ENCODE measurements at regions not wholly inside any gene's neighbourhood (a gene's known extent, or its start where the extent isn't known, plus 50 kb on each side); places are given as distances from the start of the nearest gene placed in this dataset.
"Not testable (repeated sequence)": the region's sequence is repeated elsewhere in the genome, so short reads cannot be mapped to it uniquely, and the experiment has no call there.

DNA sequence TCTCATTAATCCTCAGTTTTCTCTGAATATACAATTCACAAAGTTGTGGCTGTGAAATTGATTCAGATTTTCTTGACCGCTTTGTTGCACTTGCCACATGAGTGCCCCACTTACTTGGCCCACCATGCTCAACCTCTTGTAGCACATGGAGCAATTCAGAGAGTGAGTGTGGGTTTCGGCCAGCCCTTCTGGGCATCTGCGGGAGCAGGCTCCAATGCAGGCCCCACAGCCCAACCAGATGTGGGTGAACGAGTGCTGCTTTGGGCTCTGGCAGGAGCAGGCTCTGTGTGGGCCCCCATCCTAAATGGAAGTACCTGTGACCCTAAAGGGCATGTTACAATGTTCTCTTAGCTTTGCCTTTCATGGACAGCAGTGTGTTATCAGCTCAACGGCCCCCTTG lies 2338.6 kb downstream of the LRRC4C start:
- ATAC-seq, result no peak

DNA sequence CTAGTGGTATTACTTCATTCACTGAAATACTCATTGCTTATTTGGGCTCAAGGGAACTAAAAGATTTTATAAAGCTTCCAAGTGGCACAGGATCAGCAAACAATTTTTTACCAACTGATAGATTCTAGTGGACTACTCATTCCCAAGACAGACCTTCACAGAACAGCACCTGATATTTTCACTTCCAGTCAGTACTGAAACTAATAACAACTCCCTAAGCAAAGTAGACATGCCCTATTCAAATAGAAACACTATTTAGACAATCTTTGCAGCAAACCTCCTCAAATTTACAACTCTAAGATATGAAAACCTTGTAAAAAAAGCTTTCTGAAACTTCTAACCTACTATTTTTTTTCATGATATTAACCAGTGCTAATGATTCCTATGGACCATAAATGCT lies 2345.8 kb downstream of the LRRC4C start:
- no peak for ATAC-seq

DNA sequence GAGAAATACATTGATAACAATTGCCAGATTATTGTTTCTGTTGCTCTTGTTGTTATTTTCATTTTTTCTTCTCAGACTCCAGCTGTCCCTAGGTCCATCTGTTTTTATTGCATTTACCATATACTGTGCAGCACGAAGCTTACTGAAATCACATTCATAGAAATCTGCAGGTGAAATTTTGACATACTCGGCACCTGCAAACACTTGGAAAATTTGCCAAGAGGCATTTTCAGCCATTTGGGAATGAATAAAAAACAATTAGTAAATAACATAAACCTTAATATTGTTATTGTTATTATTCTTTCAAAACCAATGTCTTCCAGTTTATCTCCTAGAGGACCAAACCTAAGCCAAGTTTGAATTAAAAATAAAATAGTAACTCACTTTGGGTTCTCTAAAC lies 2357.2 kb downstream of the LRRC4C start:
- ATAC-seq, result no peak

DNA sequence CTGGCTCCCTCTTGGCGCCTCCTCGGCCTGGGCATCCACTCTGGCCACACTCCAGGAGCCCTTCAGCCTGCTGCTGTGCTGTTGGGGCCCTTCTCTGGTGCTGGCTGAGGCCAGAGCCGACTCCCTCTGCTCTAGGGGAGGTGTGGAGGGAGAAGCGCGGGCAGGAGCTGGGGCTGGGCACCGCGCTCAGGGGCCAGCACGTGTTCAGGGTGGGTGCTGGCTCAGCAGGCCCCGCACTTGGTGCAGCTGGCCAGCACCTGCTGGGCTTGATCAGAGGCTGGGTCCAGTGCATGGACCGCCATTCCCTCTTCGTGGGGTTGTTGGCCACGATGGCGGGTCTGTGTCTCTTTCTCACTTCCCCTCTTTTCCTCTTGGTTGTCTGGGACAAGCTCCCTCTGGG lies 2381.0 kb downstream of the LRRC4C start:
- ATAC-seq, result no peak

DNA sequence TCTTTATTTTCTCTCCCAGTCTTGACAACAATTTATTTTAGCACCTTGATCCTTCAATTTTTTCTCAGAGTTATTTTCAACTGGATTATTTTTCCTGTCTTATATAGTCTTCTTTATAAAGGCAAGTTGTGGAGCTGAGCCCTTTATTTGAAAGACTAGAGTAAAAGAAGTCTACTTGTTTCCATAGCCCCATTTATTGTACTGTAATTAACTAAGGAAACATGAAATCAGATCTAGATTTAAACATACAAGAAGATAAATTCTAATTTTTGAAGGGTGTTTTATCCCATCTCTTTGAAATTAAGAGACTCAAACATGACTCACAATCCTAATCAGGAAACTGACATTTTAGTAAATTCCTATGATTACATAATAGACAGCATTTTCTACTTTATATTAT lies 2421.8 kb downstream of the LRRC4C start:
- ATAC-seq, result no peak

DNA sequence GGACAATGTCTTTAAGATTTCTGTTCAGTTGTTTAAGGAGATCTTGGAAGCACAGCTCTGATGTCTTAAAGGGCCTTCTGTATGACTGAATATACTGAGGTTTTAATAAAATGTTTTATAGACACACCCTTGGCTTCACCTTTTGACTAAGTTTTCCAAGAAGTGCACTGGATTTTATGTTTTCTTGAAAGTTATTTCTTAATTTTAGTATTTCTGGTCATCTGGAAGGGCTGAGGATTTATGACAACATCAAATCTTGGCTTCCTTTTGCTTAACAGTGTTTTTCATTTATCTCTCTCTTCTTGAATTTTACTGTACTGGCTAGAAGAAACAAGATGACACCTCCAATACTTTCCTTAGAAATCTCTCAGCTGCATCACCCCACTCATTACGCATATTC lies 2423.4 kb downstream of the LRRC4C start:
- no peak for ATAC-seq

DNA sequence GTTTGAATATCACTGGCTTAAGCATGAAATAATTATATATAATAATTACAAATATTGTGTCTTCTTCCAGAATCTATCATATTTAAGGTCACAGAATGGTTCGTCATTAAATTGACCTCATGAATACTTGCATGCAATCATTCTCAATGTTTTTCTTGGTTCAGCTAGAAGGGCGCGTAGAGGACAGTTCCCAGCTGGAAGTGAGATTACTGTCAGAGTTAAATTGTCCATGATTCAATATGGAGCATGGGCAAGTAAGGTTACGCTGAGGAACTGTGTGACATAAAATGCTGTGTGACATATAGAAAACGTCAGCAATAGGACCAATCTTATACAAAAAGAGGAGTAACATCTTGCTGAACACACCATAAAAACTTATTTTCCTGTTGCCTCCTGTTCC lies 2423.5 kb upstream of the RAG2 start:
- no peak for ATAC-seq

DNA sequence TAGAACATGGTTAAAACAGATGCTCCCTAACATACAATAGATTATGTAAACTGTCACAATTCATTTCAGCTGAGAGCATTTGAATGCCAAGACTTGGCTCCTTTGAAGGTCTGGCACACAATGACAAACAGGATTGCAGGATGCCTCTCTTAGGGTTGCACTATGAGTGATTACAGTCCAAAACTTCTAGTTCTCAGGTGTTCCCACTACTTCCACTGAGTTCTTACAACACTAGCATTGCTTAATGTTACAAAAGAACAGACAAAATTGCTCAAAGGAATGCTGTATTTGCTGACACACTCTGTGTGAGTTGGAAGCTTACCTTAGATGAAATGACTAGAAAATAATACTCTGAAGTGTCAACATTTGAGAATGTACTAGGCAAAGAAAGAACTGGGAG lies 2413.8 kb upstream of the RAG2 start:
- ATAC-seq, result no peak

DNA sequence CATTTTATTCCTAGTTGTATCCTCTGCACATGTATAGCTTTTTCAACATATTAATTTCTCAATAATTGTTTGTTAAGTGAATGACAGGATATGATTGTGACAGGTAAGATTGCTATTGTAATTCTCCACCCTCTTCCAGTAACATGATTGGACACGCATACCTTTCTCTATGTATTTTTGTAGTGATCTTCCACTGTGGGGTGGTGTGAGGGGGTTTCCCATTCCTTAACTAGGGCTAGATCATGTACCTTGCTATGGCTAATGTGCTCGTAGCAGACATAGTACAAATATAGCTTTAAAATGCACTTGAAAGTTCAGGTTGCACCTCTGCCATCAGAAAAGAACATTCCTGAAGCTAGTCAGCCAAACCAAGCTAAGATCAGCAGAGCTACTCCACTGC lies 2392.8 kb upstream of the RAG2 start:
- no peak for ATAC-seq

DNA sequence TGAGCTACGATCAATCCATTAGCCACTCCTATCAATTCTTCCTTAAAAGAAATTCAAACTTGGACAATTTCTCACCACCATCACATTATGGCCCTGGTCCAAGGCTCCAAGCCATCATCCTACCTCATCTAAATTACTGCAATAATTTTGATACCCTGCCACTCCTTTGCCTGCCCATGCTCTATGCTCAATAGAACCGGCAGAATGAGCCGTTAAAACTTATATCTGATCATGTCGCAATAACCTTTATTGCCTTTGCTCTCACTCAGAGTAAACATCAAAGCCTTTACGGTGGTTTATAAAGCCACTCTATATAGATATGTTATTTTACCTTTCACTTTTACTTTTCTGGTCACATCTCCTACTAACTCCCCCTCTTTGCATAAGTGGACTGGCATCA lies 2392.1 kb upstream of the RAG2 start:
- no peak for ATAC-seq

DNA sequence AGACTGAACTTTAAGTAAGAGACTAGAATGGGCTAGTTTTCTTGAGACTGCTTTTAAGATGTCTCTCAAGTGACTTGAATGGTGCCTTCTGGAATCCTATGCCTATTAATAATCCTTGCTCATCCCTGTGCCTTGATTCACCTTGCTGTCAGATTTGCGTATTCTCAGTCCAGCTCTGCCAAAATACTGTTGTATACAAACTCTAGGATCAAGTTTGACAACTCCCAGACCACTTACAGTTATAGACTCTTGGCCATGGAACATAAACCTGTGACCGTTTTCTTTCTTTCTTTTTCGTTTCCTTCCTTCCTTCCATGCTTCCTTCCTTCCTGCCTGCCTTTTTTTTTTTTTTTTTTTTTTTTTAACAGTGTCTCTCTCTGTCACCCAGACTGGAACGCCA lies 2390.9 kb upstream of the RAG2 start:
- ATAC-seq, result no peak

DNA sequence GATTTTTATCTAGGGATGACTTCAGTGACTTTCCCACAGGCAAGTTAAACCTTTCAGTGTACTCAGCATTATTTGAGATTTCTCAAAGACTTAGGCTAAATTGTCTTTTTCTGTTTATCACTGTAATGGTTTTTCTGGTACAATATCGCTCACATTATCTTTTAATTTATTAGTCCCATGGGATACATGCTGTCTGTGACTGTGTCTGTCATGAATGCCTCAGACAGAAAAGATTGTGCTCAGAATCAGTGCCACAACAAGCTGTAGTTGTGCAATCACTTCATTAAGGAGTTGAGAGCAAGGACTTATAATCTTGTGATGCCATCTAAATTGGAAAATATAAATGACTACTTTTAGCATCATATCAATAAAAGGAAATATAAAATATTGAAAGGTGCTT lies 2374.2 kb upstream of the RAG2 start:
- ATAC-seq, result no peak

DNA sequence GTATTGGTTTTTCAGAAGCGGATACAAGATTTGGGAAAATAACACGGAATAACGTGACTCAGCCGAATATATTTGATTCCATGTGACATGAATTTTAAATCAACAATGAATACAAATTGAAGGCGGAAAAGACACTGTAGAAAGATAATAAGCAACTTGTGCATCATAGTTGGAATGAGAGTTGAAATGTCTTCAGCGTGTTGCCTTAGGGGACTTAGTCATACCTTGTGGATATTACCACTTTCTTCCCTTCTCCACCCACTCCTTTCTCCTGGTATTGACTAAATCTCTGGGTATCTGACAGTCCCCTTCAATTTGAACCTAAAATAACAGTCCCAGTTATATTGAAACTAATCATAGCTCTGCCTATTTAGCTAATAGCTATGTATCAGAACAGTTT lies 2373.1 kb upstream of the RAG2 start:
- ATAC-seq, result no peak

DNA sequence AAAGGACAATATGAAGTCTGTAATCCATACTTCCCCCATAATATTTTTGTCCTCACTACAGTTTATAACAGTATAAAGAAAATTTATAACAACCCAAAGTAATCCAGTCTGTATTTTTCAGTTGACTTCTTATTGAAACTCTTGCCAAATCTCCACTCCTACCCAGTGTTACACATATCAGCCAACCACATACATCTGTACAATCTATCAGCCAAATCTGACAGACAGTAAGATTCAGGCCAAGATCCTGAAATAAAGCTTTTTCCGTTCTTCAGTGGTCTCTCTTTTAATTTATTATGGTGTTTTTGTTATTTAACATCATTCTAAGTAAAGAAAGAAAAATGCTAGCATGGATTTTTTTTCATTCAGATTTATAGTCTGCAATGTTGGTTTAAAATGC lies 2370.9 kb upstream of the RAG2 start:
- ATAC-seq, result no peak

DNA sequence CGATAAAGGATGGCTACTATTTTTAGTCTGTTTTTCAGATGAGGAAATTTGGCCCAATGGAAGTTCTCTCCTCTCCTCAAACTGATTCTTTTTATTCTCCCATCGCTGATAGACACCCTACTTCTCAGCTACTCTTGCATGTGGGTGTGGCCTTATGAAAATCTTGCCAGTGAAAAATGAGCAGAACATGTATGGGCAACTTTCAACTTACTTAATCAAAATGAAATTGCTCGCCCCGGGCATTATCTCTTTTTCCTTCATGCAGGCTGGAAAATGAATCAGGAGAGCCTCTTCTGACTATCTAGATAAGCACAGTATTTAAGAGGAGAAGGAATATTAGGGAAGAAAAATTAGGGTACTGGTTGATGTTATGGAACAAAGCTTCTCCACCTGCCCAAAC lies 2354.7 kb upstream of the RAG2 start:
- no peak for ATAC-seq

DNA sequence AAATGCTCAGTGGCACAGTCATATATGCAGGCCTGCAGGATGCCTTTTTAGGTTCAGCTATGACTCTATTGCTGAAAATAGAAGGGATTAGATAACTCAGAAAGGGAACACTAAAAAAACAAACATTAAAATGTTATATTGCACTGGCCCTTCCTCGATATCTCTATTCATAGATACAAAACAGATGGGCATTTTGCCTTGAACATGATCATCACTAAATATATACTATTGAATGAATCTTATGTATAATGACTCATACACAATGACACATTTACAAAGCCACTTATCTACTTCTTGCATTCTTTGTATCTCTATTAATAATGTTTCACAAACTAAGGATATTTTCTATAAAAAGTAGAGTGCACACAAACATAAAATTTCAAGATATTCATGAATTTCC lies 2352.8 kb upstream of the RAG2 start:
- no peak for ATAC-seq

DNA sequence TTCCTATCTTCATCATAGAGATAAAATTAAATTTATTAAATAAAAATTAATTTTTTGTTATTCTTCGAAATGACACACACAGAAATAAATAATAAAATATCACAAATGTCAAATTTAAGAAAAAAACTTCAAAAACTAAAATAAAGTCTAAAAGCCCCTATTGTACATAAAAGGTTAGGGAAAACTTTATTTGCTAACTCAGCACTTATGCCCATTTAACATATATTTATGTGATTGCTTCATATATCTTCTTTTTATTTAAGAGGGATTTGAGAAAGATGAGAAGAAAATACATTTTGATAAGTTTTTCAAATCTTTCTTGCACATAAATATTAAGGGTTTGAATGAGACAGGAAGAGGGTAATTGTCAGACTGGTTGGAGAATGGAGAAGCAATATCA lies 2350.4 kb upstream of the RAG2 start:
- no peak for ATAC-seq

DNA sequence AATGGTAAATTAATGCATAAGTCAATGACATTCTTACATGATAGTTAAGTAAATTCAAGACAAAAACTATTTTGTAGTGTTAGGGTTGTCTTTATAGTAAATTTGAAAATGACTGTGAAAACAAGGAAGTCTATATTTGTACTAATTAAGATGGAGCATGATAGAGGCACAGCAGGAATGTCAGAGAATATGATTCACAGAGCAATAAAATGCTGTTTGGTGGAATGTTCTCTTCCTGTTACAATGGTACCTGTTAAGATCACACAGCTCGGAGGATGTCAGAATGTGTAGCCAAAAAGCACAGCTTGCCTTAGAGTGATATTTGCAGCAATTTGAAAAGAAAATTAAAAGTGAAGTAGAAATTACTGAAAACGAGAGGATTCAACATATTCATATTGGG lies 2339.7 kb upstream of the RAG2 start:
- no peak for ATAC-seq

DNA sequence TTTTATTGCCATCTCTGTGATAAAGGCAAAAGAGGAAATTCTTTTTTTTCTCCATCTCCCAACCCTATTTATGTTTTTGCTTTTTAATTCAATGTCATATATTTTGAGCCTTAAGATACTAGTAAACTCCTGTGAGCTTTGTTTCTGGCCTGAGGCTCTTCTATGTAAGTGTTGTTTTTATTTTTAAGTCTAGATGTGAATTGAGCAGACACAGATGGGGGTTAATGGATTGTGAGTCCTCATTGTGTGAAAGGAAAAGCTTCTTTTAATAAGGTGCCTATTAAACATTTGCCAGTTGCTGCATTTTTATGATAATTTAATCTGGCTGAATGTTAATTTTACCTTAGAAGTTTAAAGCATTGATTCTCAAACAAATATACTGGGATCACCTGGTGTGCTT lies 2337.9 kb upstream of the RAG2 start:
- ATAC-seq, result no peak

DNA sequence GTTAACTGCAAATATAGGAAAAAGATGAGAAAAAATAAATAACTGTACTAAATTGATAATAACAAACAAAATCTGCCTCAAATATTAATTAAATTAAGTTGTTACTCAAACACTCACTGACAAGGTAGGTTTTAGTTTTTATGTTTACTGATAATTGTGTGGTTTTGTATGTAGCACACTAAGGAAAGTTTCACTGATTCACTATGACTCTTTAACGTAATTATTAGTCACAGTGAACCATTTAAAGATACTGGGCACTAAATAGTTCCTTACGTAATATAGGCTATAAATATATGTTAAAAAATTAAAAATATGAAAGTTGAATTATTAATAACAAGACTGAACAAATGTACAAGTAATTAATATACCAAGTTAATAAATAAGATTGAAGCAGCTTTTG lies 2330.0 kb upstream of the RAG2 start:
- ATAC-seq, result no peak

DNA sequence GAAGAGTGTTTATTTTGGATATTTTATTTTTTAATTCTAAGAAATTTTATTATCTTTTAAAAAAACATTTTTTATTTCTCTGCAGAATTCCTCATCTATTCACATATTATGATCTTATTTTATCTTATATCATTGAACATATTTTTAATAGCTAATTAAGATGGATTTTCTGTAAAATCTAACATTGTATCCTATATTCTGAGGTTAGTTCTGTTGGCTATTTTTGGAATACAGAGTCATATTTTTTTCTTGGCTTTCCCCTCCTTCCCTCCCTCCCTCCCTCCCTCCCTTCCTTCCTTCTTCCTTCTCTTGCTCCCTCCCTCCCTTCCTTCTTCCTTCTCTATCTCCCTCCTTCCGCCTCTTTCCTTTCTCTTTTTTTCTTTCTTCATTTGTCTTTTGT lies 2326.6 kb upstream of the RAG2 start:
- ATAC-seq, result no peak

DNA sequence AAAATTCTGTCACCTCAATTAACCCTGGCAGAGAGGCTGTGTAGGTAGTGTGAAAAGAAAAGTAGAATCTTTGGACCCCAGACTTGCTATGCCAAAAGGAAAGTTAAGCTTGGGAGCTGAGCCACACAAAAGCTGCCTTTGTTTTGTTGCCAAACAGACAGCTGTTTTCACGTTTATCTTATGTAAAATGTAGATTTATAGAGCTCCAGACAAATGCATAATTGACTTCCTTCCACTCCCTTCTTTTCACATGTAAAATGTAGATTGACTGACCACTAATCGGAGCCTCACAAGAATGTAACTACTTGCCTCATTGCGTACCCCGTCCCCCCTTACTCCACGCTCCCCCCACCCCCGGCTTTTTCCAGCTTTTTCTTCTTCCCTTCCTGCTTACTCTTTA lies 2302.2 kb upstream of the RAG2 start:
- ATAC-seq, result no peak

DNA sequence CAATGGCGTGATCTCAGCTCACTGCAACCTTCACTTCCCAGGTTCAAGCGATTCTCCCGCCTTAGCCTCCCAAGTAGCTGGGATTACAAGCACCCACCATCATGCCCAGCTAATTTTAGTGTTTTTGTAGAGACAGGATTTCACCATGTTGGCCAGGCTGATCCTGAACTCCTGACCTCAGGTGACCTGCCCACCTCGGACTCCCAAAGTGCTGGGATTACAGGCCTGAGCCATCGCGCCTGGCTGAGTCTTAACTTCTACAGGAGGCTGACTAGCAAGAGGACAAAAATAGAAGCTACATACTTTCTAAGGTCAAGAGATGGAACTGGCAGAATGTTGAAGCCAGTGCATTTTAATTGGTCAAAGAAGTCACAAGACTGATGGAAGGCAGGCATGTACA lies 2296.2 kb upstream of the RAG2 start:
- ATAC-seq, result not testable (repeated sequence)

DNA sequence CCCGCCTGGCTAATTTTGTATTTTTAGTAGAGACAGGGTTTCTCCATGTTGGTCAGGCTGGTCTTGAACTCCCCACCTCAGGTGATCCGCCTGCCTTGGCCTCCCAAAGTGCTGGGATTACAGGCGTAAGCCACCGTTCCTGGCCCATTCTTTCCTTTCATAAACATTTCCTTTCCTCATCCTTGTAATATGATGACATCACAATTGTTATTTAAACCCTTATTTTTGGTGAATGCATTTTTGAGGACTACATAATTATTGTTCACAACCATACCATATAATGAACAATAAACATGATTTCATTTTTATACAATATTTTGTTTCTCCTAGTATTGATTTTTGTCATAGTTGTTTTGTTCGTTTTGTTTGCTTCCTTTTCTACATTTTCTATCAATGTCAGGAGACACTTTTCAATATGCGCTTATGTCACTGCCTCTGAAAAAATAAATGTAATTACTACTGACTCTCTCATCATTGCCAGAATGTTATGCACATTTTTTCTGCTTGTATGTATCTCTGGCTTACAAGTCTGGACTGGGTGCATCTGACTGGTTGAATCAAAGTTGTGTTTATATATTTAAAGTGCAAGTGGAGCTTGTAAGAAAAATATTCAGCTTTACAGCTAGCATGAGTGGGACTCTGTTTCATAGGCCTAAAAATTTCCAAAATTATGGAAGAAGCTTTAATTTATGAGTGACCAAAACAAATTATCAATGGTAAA lies 2286.3 kb upstream of the RAG2 start:
- ATAC-seq, result no peak

DNA sequence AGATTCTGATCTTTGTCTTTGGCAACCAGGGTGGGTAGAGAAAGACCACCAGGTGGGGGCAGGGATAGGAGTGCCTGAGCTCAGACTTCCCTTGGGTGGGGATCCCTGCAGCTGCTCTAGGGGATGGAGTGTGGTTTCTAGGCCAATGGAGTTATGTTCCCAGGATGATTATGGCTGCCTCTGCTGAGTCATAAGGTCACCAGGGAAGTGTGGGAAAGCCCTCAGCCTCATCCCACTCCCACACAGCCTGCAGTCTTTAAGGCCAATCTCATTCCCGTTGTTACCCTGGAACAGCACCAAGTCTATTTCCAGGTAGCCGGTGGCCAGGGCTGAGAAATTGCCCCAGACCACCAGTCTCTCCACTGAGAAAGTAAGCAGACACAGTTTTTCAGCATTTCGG lies 2269.3 kb upstream of the RAG2 start:
- no peak for ATAC-seq

DNA sequence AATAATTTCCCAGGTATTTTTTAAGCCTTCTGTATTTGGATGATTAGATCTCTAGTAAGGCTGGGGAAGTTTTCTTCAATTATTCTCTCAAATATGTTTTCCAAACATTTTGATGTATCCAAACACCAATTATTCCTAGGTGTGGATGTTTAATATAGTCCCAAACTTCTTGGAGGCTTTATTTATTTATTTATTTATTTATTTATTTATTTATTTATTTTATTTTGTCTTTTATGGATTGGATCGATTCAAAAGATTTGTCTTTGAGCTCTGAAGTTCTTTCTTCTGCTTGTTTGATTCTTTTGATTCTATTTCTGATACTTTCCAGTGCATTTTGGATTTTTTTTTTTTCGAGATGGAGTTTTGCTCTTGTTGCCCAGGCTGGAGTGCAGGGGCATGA lies 2267.9 kb upstream of the RAG2 start:
- no peak for ATAC-seq
